Liver (tissue), 8 donors: ENCODE measurements at regions not wholly inside any gene's neighbourhood (a gene's known extent, or its start where the extent isn't known, plus 50 kb on each side); places are given as distances from the start of the nearest gene placed in this dataset.

Experiments used
- DNase-seq: peaks from one replicate; pipeline ENCODE4 v3.0.0-alpha.2; 2017; ENCODE audit warnings: low spot score
- H3K27ac ChIP-seq, 2 donors: one replicate each; pipeline ENCODE4 v1.7.0; 2013; ENCODE audit warnings: inconsistent platforms in 2 of 2, low read length in 2 of 2, control low read depth in 1 of 2, low read depth in 1 of 2, mild to moderate bottlenecking in 1 of 2
- H3K27me3 ChIP-seq, 4 donors: one replicate each; pipeline versions ENCODE4 v1.6.1 to v1.7.0; 2013; ENCODE audit warnings: low read length in 3 of 4, inconsistent platforms in 1 of 4, mild to moderate bottlenecking in 1 of 4, moderate library complexity in 1 of 4; ENCODE audit not compliant: control insufficient read depth in 4 of 4, insufficient read depth in 4 of 4
- H3K36me3 ChIP-seq, 4 donors: one replicate each; pipeline versions ENCODE4 v1.6.1 to v1.7.0; 2013; ENCODE audit warnings: low read length in 3 of 4, mild to moderate bottlenecking in 3 of 4, low read depth in 1 of 4, moderate library complexity in 1 of 4; ENCODE audit not compliant: control insufficient read depth in 4 of 4, insufficient read depth in 3 of 4
- H3K4me1 ChIP-seq, 4 donors: one replicate each; pipeline versions ENCODE4 v1.6.1 to v1.7.0; 2013; ENCODE audit warnings: low read length in 3 of 4, mild to moderate bottlenecking in 3 of 4, moderate library complexity in 1 of 4; ENCODE audit not compliant: control insufficient read depth in 4 of 4, insufficient read depth in 4 of 4
- H3K4me3 ChIP-seq, 3 donors: one replicate each; pipeline versions ENCODE4 v1.6.1 to v1.7.0; 2013; ENCODE audit warnings: low read length in 3 of 3, control low read depth in 1 of 3, low read depth in 1 of 3, mild to moderate bottlenecking in 1 of 3
- H3K9ac ChIP-seq, 2 donors: one replicate each; pipeline ENCODE4 v1.7.0; 2013; ENCODE audit warnings: low read length in 2 of 2, mild to moderate bottlenecking in 2 of 2, moderate library complexity in 2 of 2, control low read depth in 1 of 2, low read depth in 1 of 2
- H3K9me3 ChIP-seq, 4 donors: one replicate each; pipeline versions ENCODE4 v1.6.1 to v1.7.0; 2013; ENCODE audit warnings: low read length in 3 of 4; ENCODE audit not compliant: control insufficient read depth in 4 of 4
- ATF3 ChIP-seq: IDR thresholded peaks from 2 replicates; pipeline ENCODE4 v1.6.1; 2016; ENCODE audit warnings: antibody characterized with exemption
- CTCF ChIP-seq: fragments of 150-350 bp; IDR thresholded peaks from 2 replicates; pipeline ENCODE4 v1.5.1; 2017; ENCODE audit warnings: improper control_type of control experiment, low read depth, low read length; ENCODE audit not compliant: missing input control
- EGR1 ChIP-seq, 2 donors: IDR thresholded peaks; 2 replicates each; pipeline ENCODE4 v1.6.1; 2016 to 2018; ENCODE audit warnings: antibody characterized with exemption in 2 of 2, low read depth in 2 of 2
- FOXA1 ChIP-seq: IDR thresholded peaks from 2 replicates; pipeline ENCODE4 v1.6.1; 2016; ENCODE audit warnings: antibody characterized with exemption
- FOXA2 ChIP-seq: IDR thresholded peaks from 2 replicates; pipeline ENCODE4 v1.6.1; 2016; ENCODE audit warnings: antibody characterized with exemption
- GABPA ChIP-seq, 2 donors: IDR thresholded peaks in 1 of 2; conservative IDR thresholded peaks in 1 of 2; 2 replicates each; pipeline ENCODE4 v1.6.1; 2016; ENCODE audit warnings: antibody characterized with exemption in 2 of 2, mild to moderate bottlenecking in 1 of 2, moderate library complexity in 1 of 2
- HNF4A ChIP-seq, 2 donors: conservative IDR thresholded peaks; 2 replicates each; pipeline ENCODE4 v1.6.1; 2016; ENCODE audit warnings: antibody characterized with exemption in 2 of 2, mild to moderate bottlenecking in 2 of 2
- JUND ChIP-seq, 2 donors: IDR thresholded peaks; 2 replicates each; pipeline ENCODE4 v1.6.1; 2016; ENCODE audit warnings: antibody characterized with exemption in 2 of 2
- MAX ChIP-seq: IDR thresholded peaks from 2 replicates; pipeline ENCODE4 v1.6.1; 2016; ENCODE audit warnings: antibody characterized with exemption
- NR2F2 ChIP-seq: IDR thresholded peaks from 2 replicates; pipeline ENCODE4 v1.6.1; 2016; ENCODE audit warnings: antibody characterized with exemption
- RAD21 ChIP-seq, 2 donors: IDR thresholded peaks; 2 replicates each; pipeline ENCODE4 v1.6.1; 2016; ENCODE audit warnings: antibody characterized with exemption in 2 of 2, mild to moderate bottlenecking in 2 of 2
- REST ChIP-seq: IDR thresholded peaks from 2 replicates; pipeline ENCODE4 v1.6.1; 2016; ENCODE audit warnings: antibody characterized with exemption, mild to moderate bottlenecking
- RXRA ChIP-seq, 2 donors: IDR thresholded peaks; 2 replicates each; pipeline ENCODE4 v1.6.1; 2017 to 2018; ENCODE audit warnings: antibody characterized with exemption in 2 of 2, mild to moderate bottlenecking in 1 of 2
- SP1 ChIP-seq: IDR thresholded peaks from 2 replicates; pipeline ENCODE4 v1.6.1; 2018; ENCODE audit warnings: antibody characterized with exemption, mild to moderate bottlenecking
- TAF1 ChIP-seq: conservative IDR thresholded peaks from 2 replicates; pipeline ENCODE4 v1.6.1; 2016; ENCODE audit warnings: antibody characterized with exemption, mild to moderate bottlenecking
- YY1 ChIP-seq: IDR thresholded peaks from 2 replicates; pipeline ENCODE4 v1.6.1; 2016; ENCODE audit warnings: antibody characterized with exemption, mild to moderate bottlenecking
- WGBS: extraction: QIAGEN DNeasy Blood & Tissue Kit; methylation state at CpG from one replicate; pipeline ENCODE4 v1.1.7; 2013; 5-methylcytosine and 5-hydroxymethylcytosine counted together
- TF ChIP-seq, protein P1 (sequence below): IDR thresholded peaks from 2 replicates; pipeline ENCODE4 v1.6.1; 2016; ENCODE audit warnings: antibody characterized with exemption
- donor health status: healthy.
- donor health status: healthy.
- donor health status: healthy.
- donor health status: healthy.
- donor health status: healthy.

- no peaks in the 10 kb centered on the region for H3K36me3 ChIP-seq
- no peak overlapping the region for H3K4me3 ChIP-seq
- no peak overlapping the region for H3K27ac ChIP-seq
- no peak for DNase-seq
- peaks cover 0 to 2% (median 0%) of the 10 kb centered on the region in 4 donors for H3K27me3 ChIP-seq
- TF ChIP-seq YY1 (no peak), FOXA1 (no peak), RXRA (IDR thresholded peaks at IDR 0.05) (no peak), GABPA (IDR thresholded peaks at IDR 0.05 in 1 of 2, conservative IDR thresholded peaks at IDR 0.05 in 1 of 2) (no peak), SP1 (no peak), EGR1 (IDR thresholded peaks at IDR 0.05; ENCODE audit: low read depth in 2 of 2) (no peak), CTCF (no peak), REST (no peak), RAD21 (IDR thresholded peaks at IDR 0.05) (no peak), MAX (no peak), FOXA2 (no peak), NR2F2 (no peak), HNF4A (conservative IDR thresholded peaks at IDR 0.05) (no peak)
- no peaks in the 10 kb centered on the region for H3K9me3 ChIP-seq
- H3K4me1 ChIP-seq: peaks cover 0 to 1% (median 0%) of the 10 kb centered on the region in 4 donors
- H3K9ac ChIP-seq: no peak overlapping the region
- whole genome bisulfite sequencing: 41% methylated on average over 2 of the region's 2 CpGs
These were observed 204.8 kb downstream of the VEGFC start for GRCh38 chr4:176587920-176588319.

GRCh38 chr4:176588436-176588835, 204.3 kb downstream of the VEGFC start:
- H3K27me3 ChIP-seq: peaks cover 0 to under 1% (median 0%) of the 10 kb centered on the region in 4 donors
- no peak overlapping the region for H3K27ac ChIP-seq
- H3K9ac ChIP-seq: no peak overlapping the region
- DNase-seq: no peak
- H3K4me3 ChIP-seq: no peak overlapping the region
- H3K36me3 ChIP-seq: no peaks in the 10 kb centered on the region
- WGBS: 66% methylated on average over 3 of the region's 3 CpGs
- no peaks in the 10 kb centered on the region for H3K9me3 ChIP-seq
- peaks cover 0 to 1% (median 0%) of the 10 kb centered on the region in 4 donors for H3K4me1 ChIP-seq
- TF ChIP-seq SP1: no peak
- TF ChIP-seq RXRA (IDR thresholded peaks at IDR 0.05): no peak
- TF ChIP-seq TAF1: no peak
- no peak for TF ChIP-seq REST
- TF ChIP-seq FOXA2: no peak
- no peak for TF ChIP-seq JUND (IDR thresholded peaks at IDR 0.05)
- TF ChIP-seq RAD21 (IDR thresholded peaks at IDR 0.05): no peak
- TF ChIP-seq, protein P1, sequence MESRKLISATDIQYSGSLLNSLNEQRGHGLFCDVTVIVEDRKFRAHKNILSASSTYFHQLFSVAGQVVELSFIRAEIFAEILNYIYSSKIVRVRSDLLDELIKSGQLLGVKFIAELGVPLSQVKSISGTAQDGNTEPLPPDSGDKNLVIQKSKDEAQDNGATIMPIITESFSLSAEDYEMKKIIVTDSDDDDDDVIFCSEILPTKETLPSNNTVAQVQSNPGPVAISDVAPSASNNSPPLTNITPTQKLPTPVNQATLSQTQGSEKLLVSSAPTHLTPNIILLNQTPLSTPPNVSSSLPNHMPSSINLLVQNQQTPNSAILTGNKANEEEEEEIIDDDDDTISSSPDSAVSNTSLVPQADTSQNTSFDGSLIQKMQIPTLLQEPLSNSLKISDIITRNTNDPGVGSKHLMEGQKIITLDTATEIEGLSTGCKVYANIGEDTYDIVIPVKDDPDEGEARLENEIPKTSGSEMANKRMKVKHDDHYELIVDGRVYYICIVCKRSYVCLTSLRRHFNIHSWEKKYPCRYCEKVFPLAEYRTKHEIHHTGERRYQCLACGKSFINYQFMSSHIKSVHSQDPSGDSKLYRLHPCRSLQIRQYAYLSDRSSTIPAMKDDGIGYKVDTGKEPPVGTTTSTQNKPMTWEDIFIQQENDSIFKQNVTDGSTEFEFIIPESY: no peak
- no peak for TF ChIP-seq CTCF
- TF ChIP-seq NR2F2: no peak
- no peak for TF ChIP-seq ATF3
- no peak for TF ChIP-seq YY1
- no peak for TF ChIP-seq GABPA (IDR thresholded peaks at IDR 0.05 in 1 of 2, conservative IDR thresholded peaks at IDR 0.05 in 1 of 2)
- no peak for TF ChIP-seq MAX
- no peak for TF ChIP-seq HNF4A (conservative IDR thresholded peaks at IDR 0.05)
- TF ChIP-seq EGR1 (IDR thresholded peaks at IDR 0.05; ENCODE audit: low read depth in 2 of 2): no peak
